GM19438 (cell line): ENCODE measurements at regions not wholly inside any gene's neighbourhood (a gene's known extent, or its start where the extent isn't known, plus 50 kb on each side); places are given as distances from the start of the nearest gene placed in this dataset.
"Not testable (repeated sequence)": the region's sequence is repeated elsewhere in the genome, so short reads cannot be mapped to it uniquely, and the experiment has no call there.

ENCODE experiments used
- ATAC-seq: cut with Tn5 transposase; IDR thresholded peaks from one replicate; pipeline ENCODE4 v1.9.1; 2021; ENCODE audit warnings: low read depth; ENCODE audit not compliant: unreplicated experiment

- no peak for ATAC-seq
Measured at GRCh38 chr14:106459971-106460730, 933.8 kb downstream of the TMEM121 start.

GRCh38 chr14:106460916-106461315 lies 934.5 kb downstream of the TMEM121 start:
- ATAC-seq, result no peak

GRCh38 chr14:106466483-106466882 lies 940.1 kb downstream of the TMEM121 start:
- not testable (repeated sequence) for ATAC-seq

GRCh38 chr14:106468869-106469268 lies 942.5 kb downstream of the TMEM121 start:
- not testable (repeated sequence) for ATAC-seq

GRCh38 chr14:106470028-106470427 lies 943.6 kb downstream of the TMEM121 start:
- ATAC-seq, result not testable (repeated sequence)

GRCh38 chr14:106474261-106475028 lies 948.1 kb downstream of the TMEM121 start:
- ATAC-seq, result not testable (repeated sequence)

- ATAC-seq, result not testable (repeated sequence)
Measured at GRCh38 chr14:106475214-106475613, 948.8 kb downstream of the TMEM121 start.

- not testable (repeated sequence) for ATAC-seq
Measured at GRCh38 chr14:106477600-106477999, 951.2 kb downstream of the TMEM121 start.

GRCh38 chr14:106480287-106480686 lies 953.9 kb downstream of the TMEM121 start:
- ATAC-seq, result not testable (repeated sequence)

GRCh38 chr14:106482213-106482612 lies 955.8 kb downstream of the TMEM121 start:
- not testable (repeated sequence) for ATAC-seq

GRCh38 chr14:106487600-106487999 lies 961.2 kb downstream of the TMEM121 start:
- no peak for ATAC-seq

- ATAC-seq, result no peak
Measured at GRCh38 chr14:106488291-106488690, 961.9 kb downstream of the TMEM121 start.

- ATAC-seq, result no peak
Measured at GRCh38 chr14:106489112-106489881, 962.9 kb downstream of the TMEM121 start.

- ATAC-seq, result no peak
Measured at GRCh38 chr14:106490442-106490841, 964.1 kb downstream of the TMEM121 start.

- no peak for ATAC-seq
Measured at GRCh38 chr14:106491851-106492250, 965.5 kb downstream of the TMEM121 start.

GRCh38 chr14:106493962-106494823 lies 967.8 kb downstream of the TMEM121 start:
- ATAC-seq, result no peak

- no peak for ATAC-seq
Measured at GRCh38 chr14:106500571-106500970, 974.2 kb downstream of the TMEM121 start.

GRCh38 chr14:106501898-106502297 lies 975.5 kb downstream of the TMEM121 start:
- no peak for ATAC-seq

- no peak for ATAC-seq
Measured at GRCh38 chr14:106505366-106505765, 979.0 kb downstream of the TMEM121 start.

- no peak for ATAC-seq
Measured at GRCh38 chr14:106506881-106507305, 980.5 kb downstream of the TMEM121 start.
